Breast epithelium (tissue), 3 donors: ENCODE measurements at regions not wholly inside any gene's neighbourhood (a gene's known extent, or its start where the extent isn't known, plus 50 kb on each side); places are given as distances from the start of the nearest gene placed in this dataset.

ENCODE experiments used
- CTCF ChIP-seq, 3 donors: fragments of 450-650 bp; IDR thresholded peaks; one replicate each; pipeline ENCODE4 v1.5.1; 2016 to 2017; ENCODE audit warnings: antibody characterized with exemption in 3 of 3, mild to moderate bottlenecking in 3 of 3, moderate library complexity in 3 of 3
- POLR2A ChIP-seq: fragments of 450-650 bp; IDR thresholded peaks from one replicate; pipeline ENCODE4 v1.6.1; 2016; ENCODE audit warnings: antibody characterized with exemption, mild to moderate bottlenecking, moderate library complexity
- POLR2AphosphoS5 ChIP-seq, 3 donors: sonication (generic); formaldehyde crosslinking; IDR thresholded peaks; one replicate each; pipeline ENCODE4 v1.6.1; 2017; ENCODE audit warnings: antibody characterized with exemption in 3 of 3

- TF ChIP-seq CTCF (IDR thresholded peaks at IDR 0.05) = no peak
- no peak for TF ChIP-seq POLR2A
- no peak for TF ChIP-seq POLR2AphosphoS5 (IDR thresholded peaks at IDR 0.05)
Observed at GRCh38 chr1:185574139-185574875, 159.9 kb upstream of the HMCN1 start.
